ENCODE measurements at regions not wholly inside any gene's neighbourhood (a gene's known extent, or its start where the extent isn't known, plus 50 kb on each side); places are given as distances from the start of the nearest gene placed in this dataset.
"Not testable (repeated sequence)": the region's sequence is repeated elsewhere in the genome, so short reads cannot be mapped to it uniquely, and the experiment has no call there.

DNA sequence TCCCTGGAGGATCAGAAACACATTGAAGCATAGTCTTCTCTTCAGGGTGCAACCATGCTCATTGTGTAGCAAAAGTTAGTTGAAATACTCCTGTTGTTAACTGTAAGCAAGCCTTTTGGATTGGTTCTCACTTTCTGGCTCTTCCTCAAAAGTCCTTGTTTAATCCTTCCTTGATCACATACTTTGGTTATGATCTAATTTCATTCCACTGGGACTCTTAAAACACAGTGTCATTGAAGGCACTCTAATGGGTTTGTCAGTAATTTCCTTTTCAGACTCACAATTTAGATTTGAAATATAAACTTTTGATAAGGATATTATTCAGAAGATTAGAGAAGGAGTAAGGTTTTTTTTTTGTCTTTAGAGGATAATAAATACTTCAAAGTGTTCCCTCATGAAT lies 451.7 kb upstream of the SGO1 start:
- H3K9me3 Mint-ChIP-seq, result no peaks in the 10 kb centered on the region
- H3K27ac Mint-ChIP-seq (ENCODE audit: unreplicated experiment), result no peak overlapping the region

DNA sequence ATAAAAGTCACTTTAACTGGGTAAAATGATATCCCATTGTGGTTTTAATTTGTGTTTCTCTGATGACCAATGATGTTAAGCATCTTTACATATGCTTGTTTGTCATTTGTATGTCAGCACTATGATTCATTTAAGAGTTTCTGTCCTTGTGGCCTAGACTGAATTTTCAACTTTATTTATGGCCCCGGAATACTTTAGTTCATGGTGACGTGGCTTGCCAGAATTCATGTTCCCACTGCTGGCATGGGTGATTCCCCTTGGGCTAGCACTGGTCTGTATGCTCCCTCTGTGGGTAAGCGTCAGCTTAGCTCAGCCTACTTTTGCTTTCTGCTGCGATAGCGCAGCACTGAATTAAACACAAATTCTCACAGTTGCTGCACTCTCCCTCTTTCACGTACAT lies 436.3 kb upstream of the SGO1 start:
- H3K27ac Mint-ChIP-seq (ENCODE audit: unreplicated experiment), result no peak overlapping the region
- TF ChIP-seq, protein P1, sequence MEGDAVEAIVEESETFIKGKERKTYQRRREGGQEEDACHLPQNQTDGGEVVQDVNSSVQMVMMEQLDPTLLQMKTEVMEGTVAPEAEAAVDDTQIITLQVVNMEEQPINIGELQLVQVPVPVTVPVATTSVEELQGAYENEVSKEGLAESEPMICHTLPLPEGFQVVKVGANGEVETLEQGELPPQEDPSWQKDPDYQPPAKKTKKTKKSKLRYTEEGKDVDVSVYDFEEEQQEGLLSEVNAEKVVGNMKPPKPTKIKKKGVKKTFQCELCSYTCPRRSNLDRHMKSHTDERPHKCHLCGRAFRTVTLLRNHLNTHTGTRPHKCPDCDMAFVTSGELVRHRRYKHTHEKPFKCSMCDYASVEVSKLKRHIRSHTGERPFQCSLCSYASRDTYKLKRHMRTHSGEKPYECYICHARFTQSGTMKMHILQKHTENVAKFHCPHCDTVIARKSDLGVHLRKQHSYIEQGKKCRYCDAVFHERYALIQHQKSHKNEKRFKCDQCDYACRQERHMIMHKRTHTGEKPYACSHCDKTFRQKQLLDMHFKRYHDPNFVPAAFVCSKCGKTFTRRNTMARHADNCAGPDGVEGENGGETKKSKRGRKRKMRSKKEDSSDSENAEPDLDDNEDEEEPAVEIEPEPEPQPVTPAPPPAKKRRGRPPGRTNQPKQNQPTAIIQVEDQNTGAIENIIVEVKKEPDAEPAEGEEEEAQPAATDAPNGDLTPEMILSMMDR (conservative IDR thresholded peaks at IDR 0.05), result no peak
- H3K27me3 Mint-ChIP-seq (ENCODE audit: low read depth), result no peaks in the 10 kb centered on the region
- peaks cover 4% of the 10 kb centered on the region for H3K9me3 Mint-ChIP-seq
- no peak for DNase-seq (ENCODE audit: low read depth, low spot score)
- no peak overlapping the region for H3K4me3 Mint-ChIP-seq
- peaks cover 2% of the 10 kb centered on the region for H3K36me3 Mint-ChIP-seq (ENCODE audit: low read depth)
- H3K4me1 Mint-ChIP-seq, result no peaks in the 10 kb centered on the region

More for the DNA sequence above, 451.7 kb upstream of the SGO1 start:
- Mint-ChIP-seq H3K4me3 (no peak overlapping the region), H3K4me1 (no peaks in the 10 kb centered on the region), H3K36me3 (ENCODE audit: low read depth) (no peaks in the 10 kb centered on the region), H3K27me3 (ENCODE audit: low read depth) (no peaks in the 10 kb centered on the region)
- TF ChIP-seq, protein P1 (conservative IDR thresholded peaks at IDR 0.05), result no peak
- no peak for DNase-seq (ENCODE audit: low read depth, low spot score)

DNA sequence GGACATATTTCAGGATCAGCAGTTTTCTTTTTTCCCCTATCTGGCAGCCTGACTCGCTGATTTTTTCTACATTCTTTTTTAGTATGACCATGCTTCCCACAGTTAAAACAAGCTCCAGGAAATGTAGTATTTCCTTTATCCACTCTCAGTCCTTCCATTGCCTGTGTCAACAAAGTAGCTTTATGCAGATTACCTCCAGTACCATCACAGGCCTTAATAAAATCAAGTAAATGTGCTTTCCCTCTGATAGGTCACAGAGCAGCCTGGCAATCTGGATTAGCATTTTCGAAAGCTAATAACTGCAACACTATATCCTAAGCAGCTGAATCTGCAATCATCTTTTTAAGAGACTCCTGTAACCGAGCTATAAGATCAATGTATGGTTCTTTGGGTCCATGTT lies 432.6 kb upstream of the SGO1 start:
- not testable (repeated sequence) for H3K27ac Mint-ChIP-seq (ENCODE audit: unreplicated experiment); H3K36me3 Mint-ChIP-seq (ENCODE audit: low read depth); DNase-seq (ENCODE audit: low read depth, low spot score); H3K4me3 Mint-ChIP-seq; H3K4me1 Mint-ChIP-seq; H3K9me3 Mint-ChIP-seq; H3K27me3 Mint-ChIP-seq (ENCODE audit: low read depth)

DNA sequence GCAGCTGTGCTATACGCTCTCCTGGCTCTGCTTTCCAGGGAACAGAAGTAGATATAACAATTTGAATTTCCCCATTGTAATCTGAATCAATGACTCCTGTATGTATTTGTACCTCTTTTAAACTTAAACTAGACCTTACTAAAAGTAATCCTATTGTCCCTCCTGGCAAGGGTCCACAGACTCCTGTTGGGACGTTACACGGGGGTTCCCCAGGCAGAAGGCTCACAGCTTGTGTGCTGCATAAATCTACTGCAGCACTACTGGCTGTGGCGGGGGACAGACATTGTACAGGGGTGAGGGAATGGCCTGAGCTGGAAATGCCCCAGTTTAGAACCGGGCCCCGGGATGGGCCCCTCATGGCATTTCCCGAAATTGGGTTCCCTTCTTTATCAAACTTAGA lies 432.2 kb upstream of the SGO1 start:
- not testable (repeated sequence) for DNase-seq (ENCODE audit: low read depth, low spot score); H3K27me3 Mint-ChIP-seq (ENCODE audit: low read depth); H3K4me3 Mint-ChIP-seq; H3K27ac Mint-ChIP-seq (ENCODE audit: unreplicated experiment); H3K9me3 Mint-ChIP-seq; H3K4me1 Mint-ChIP-seq; H3K36me3 Mint-ChIP-seq (ENCODE audit: low read depth)

DNA sequence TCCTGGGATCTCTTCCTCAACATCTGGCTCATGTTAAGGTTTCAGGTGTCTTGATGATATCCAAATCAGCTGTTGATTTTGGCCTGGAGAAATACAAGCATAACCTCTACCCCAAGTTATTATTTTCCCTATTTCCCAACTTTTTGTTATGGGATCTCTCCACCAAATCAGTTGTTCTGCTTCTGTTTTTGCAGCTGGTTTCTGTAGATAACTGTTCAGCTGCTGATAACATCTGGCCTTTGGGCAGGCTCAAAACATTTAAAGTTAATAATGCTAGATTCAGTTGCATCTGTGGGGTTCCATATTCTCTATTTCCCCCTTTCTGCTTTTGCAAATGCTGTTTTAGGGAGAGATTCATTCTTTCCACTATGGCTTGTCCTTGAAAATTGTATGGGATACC lies 430.0 kb upstream of the SGO1 start:
- H3K27me3 Mint-ChIP-seq (ENCODE audit: low read depth); DNase-seq (ENCODE audit: low read depth, low spot score); H3K4me3 Mint-ChIP-seq; H3K27ac Mint-ChIP-seq (ENCODE audit: unreplicated experiment); H3K4me1 Mint-ChIP-seq; H3K9me3 Mint-ChIP-seq; H3K36me3 Mint-ChIP-seq (ENCODE audit: low read depth): not testable (repeated sequence)

DNA sequence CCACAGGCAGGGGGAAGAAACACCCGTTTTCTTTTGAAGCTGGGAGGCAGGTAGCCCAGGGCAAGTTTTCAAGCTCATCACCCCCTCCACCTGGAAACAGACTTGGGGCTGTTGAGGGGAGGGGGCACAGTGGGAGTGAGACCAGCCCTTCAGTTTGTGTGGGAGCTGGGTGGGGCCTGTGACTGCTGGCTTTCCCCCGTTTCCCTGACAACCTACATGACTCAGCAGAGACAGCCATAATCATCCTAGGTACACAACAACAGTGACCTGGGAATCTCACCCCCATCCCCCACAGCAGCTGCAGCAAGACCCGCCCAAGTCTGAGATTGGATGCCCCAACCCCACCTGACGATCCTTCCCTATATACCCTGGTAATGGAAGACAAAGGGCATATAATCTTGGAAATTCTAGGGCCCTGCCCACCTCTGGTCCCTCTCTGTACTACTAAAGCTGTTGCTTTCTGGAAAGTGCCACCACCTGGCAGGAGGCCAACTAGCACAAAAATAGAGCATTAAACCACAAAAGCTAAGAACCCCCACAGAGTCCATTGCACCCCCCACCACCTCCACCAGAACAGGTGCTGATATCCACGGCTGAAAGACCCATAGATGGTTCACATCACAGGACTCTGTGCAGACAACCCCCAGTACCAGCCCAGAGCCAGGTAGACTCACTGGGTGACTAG lies 422.2 kb upstream of the SGO1 start:
- no peak overlapping the region for H3K27ac Mint-ChIP-seq (ENCODE audit: unreplicated experiment)
- H3K36me3 Mint-ChIP-seq (ENCODE audit: low read depth), result peaks cover 4% of the 10 kb centered on the region
- TF ChIP-seq, protein P1 (conservative IDR thresholded peaks at IDR 0.05), result no peak
- DNase-seq (ENCODE audit: low read depth, low spot score), result no peak
- no peak overlapping the region for H3K4me3 Mint-ChIP-seq
- no peaks in the 10 kb centered on the region for H3K27me3 Mint-ChIP-seq (ENCODE audit: low read depth)
- peaks cover 16% of the 10 kb centered on the region for H3K9me3 Mint-ChIP-seq
- H3K4me1 Mint-ChIP-seq, result no peaks in the 10 kb centered on the region

DNA sequence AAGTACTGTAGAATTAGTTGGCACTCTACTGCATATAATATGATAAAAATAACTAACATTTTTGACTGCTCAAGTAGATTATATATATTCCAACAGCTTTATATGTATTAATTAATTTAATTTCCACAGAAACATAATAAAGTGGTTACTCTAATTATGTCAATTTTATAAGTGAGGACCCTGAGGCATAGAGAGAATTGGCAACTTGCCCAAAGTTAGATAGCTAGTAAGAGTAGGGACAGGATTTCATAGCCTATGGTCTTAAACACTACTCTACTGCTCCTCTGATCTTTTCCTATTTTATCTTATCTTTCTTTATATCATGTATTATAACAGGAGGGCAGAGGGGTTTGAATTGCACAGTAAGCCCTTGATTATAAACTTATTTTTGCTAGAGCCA lies 418.7 kb upstream of the SGO1 start:
- H3K4me3 Mint-ChIP-seq, result no peak overlapping the region
- no peak for DNase-seq (ENCODE audit: low read depth, low spot score)
- no peaks in the 10 kb centered on the region for H3K4me1 Mint-ChIP-seq
- H3K27me3 Mint-ChIP-seq (ENCODE audit: low read depth), result no peaks in the 10 kb centered on the region
- H3K36me3 Mint-ChIP-seq (ENCODE audit: low read depth), result no peaks in the 10 kb centered on the region
- no peak overlapping the region for H3K27ac Mint-ChIP-seq (ENCODE audit: unreplicated experiment)
- peaks cover 15% of the 10 kb centered on the region for H3K9me3 Mint-ChIP-seq
- TF ChIP-seq, protein P1 (conservative IDR thresholded peaks at IDR 0.05), result no peak

Data from neural crest cell (in vitro differentiated cells).